HCT116 (cell line): ENCODE measurements at regions not wholly inside any gene's neighbourhood (a gene's known extent, or its start where the extent isn't known, plus 50 kb on each side); places are given as distances from the start of the nearest gene placed in this dataset.

ENCODE experiments used
- ATAC-seq: fragments of 200-7000 bp; cut with Tn5 transposase; 2 replicates; pipeline ENCODE4 v1.9.1; 2020; ENCODE audit warnings: mild to moderate bottlenecking, moderate library complexity
- BruUV-seq: library from RNA; stranded (reverse); fragments of 400-500 nt; replicated peaks from 2 replicates; lab custom pipeline; 2021; lab: Mats Ljungman, UMichigan
- CTCF ChIA-PET: fragments of 300-600 bp; sonication (Branson Sonifier 250); formaldehyde crosslinking; loops from one replicate; lab custom pipeline; 2021; ENCODE audit warnings: antibody characterized with exemption; lab: Charles Lee
- POLR2A ChIA-PET: fragments of 300-600, 350-600 bp; sonication (Branson Sonifier 250); formaldehyde crosslinking; loops from one replicate; lab custom pipeline; 2021; ENCODE audit warnings: antibody characterized with exemption; lab: Charles Lee
- RAD21 ChIA-PET, 2 experiments: fragments of 300-600 bp; sonication (Branson Sonifier 250); formaldehyde crosslinking; loops; one replicate each; lab custom pipeline; 2023; ENCODE audit warnings: low total read pairs in 2 of 2; ENCODE audit not compliant: uncharacterized antibody in 2 of 2, unreplicated experiment in 2 of 2, low non-redundant PET in 1 of 2; lab: Charles Lee
- DNase-seq: peaks from one replicate; pipeline ENCODE4 v3.0.0-alpha.2; 2010; ENCODE audit warnings: low read depth, low spot score
- H2AFZ ChIP-seq: fragments of 200-600 bp; shearing (Covaris generic), sonication (generic); 2 replicates; pipeline ENCODE4 v1.6.1; 2017; ENCODE audit warnings: low read depth, mixed run types, mixed read lengths, antibody characterized with exemption, low read length; ENCODE audit not compliant: poor library complexity, severe bottlenecking
- H3K27ac ChIP-seq: 2 replicates; pipeline ENCODE4 v1.5.1; 2012; ENCODE audit warnings: low read depth, low read length
- H3K27me3 ChIP-seq: fragments of 200-600 bp; sonication (generic); 2 replicates; pipeline ENCODE4 v1.6.1; 2016; ENCODE audit warnings: mixed run types, low read length, mixed read lengths; ENCODE audit not compliant: insufficient read depth
- H3K36me3 ChIP-seq, 2 experiments: fragments of 200-500 bp in 1 of 2; fragments of 200-600 bp in 1 of 2; sonication (Bioruptor generic) in 1 of 2; sonication (generic) in 1 of 2; 2 replicates each; pipeline versions ENCODE4 v1.5.1 to v1.6.1; 2014 to 2016; ENCODE audit warnings: low read length in 2 of 2, inconsistent platforms in 1 of 2, mixed read lengths in 1 of 2, mixed run types in 1 of 2; ENCODE audit not compliant: insufficient read depth in 2 of 2, control insufficient read depth in 1 of 2
- H3K4me1 ChIP-seq, 2 experiments: fragments of 200-600 bp in 1 of 2; sonication (generic) in 1 of 2; 2 replicates each; pipeline versions ENCODE4 v1.5.1 to v1.6.1; 2012 to 2017; ENCODE audit warnings: low read length in 2 of 2, inconsistent platforms in 1 of 2, mild to moderate bottlenecking in 1 of 2, mixed read lengths in 1 of 2, mixed run types in 1 of 2, moderate library complexity in 1 of 2; ENCODE audit not compliant: insufficient read depth in 2 of 2, control insufficient read depth in 1 of 2
- H3K4me2 ChIP-seq: fragments of 200-600 bp; sonication (generic); 2 replicates; pipeline ENCODE4 v1.6.1; 2017; ENCODE audit warnings: mixed run types, low read length, mixed read lengths
- H3K4me3 ChIP-seq, 2 experiments: fragments of 200-600 bp in 1 of 2; sonication (generic) in 1 of 2; replicated peaks in 1 of 2; 2 replicates each; pipeline ENCODE4 v1.5.1; 2011 to 2016; ENCODE audit warnings: low read length in 2 of 2, control low read depth in 1 of 2, low read depth in 1 of 2, mild to moderate bottlenecking in 1 of 2, mixed read lengths in 1 of 2, mixed run types in 1 of 2
- H3K79me2 ChIP-seq: fragments of 200-600 bp; sonication (generic); 2 replicates; pipeline ENCODE4 v1.6.1; 2017; ENCODE audit warnings: mild to moderate bottlenecking, mixed run types, low read length, moderate library complexity, mixed read lengths; ENCODE audit not compliant: insufficient read depth
- H3K9ac ChIP-seq: fragments of 200-600 bp; sonication (generic); 2 replicates; pipeline ENCODE4 v1.6.1; 2016; ENCODE audit warnings: low read length, mixed read lengths
- H3K9me2 ChIP-seq: fragments of 200-600 bp; sonication (generic), shearing (Covaris generic); 2 replicates; pipeline ENCODE4 v1.6.1; 2017; ENCODE audit warnings: mixed run types, mild to moderate bottlenecking, moderate library complexity; ENCODE audit not compliant: insufficient read depth
- H3K9me3 ChIP-seq, 2 experiments: fragments of 200-500 bp in 1 of 2; fragments of 200-600 bp in 1 of 2; sonication (Bioruptor generic) in 1 of 2; sonication (generic) in 1 of 2; 2 replicates each; pipeline ENCODE4 v1.6.1; 2014 to 2017; ENCODE audit warnings: low read length in 2 of 2, mixed read lengths in 2 of 2, inconsistent platforms in 1 of 2, low read depth in 1 of 2, mild to moderate bottlenecking in 1 of 2, mixed run types in 1 of 2, moderate library complexity in 1 of 2; ENCODE audit not compliant: control insufficient read depth in 1 of 2, insufficient read depth in 1 of 2
- H4K20me1 ChIP-seq: fragments of 200-600 bp; sonication (generic), shearing (Covaris generic); 2 replicates; pipeline ENCODE4 v1.6.1; 2017; ENCODE audit warnings: mixed run types, mild to moderate bottlenecking, moderate library complexity; ENCODE audit not compliant: insufficient read depth
- CBX3 ChIP-seq: IDR thresholded peaks from 2 replicates; pipeline ENCODE4 v1.6.1; 2012; ENCODE audit warnings: low read depth
- CEBPB ChIP-seq: IDR thresholded peaks from 2 replicates; pipeline ENCODE4 v1.6.1; 2012; ENCODE audit warnings: low read depth
- EGR1 ChIP-seq: IDR thresholded peaks from 2 replicates; pipeline ENCODE4 v1.6.1; 2012; ENCODE audit warnings: low read depth
- ELF1 ChIP-seq: IDR thresholded peaks from 2 replicates; pipeline ENCODE4 v1.6.1; 2012; ENCODE audit warnings: low read depth, borderline replicate concordance
- EZH2 ChIP-seq: fragments of 200-600 bp; sonication (generic); IDR thresholded peaks from 2 replicates; pipeline ENCODE4 v1.6.1; 2017; ENCODE audit warnings: antibody characterized with exemption, mixed run types
- EZH2phosphoT487 ChIP-seq: fragments of 200-600 bp; IDR thresholded peaks from 2 replicates; pipeline ENCODE4 v1.6.1; 2018; ENCODE audit warnings: antibody characterized with exemption, borderline replicate concordance
- FOSL1 ChIP-seq: IDR thresholded peaks from 2 replicates; pipeline ENCODE4 v1.6.1; 2012; ENCODE audit warnings: low read depth
- JUND ChIP-seq: IDR thresholded peaks from 2 replicates; pipeline ENCODE4 v1.6.1; 2012
- POLR2AphosphoS5 ChIP-seq: IDR thresholded peaks from 2 replicates; pipeline ENCODE4 v1.6.1; 2011; ENCODE audit warnings: mild to moderate bottlenecking, low read depth, low read length, moderate library complexity
- RAD21 ChIP-seq: IDR thresholded peaks from 2 replicates; pipeline ENCODE4 v1.6.1; 2012; ENCODE audit warnings: low read depth, mild to moderate bottlenecking
- SIN3A ChIP-seq: IDR thresholded peaks from 2 replicates; pipeline ENCODE4 v1.6.1; 2012; ENCODE audit warnings: low read depth
- SP1 ChIP-seq: IDR thresholded peaks from 2 replicates; pipeline ENCODE4 v1.6.1; 2012; ENCODE audit warnings: low read depth
- SRF ChIP-seq: IDR thresholded peaks from 2 replicates; pipeline ENCODE4 v1.6.1; 2012; ENCODE audit warnings: low read depth
- TCF7L2 ChIP-seq: IDR thresholded peaks from 2 replicates; pipeline ENCODE4 v1.7.0; 2011; ENCODE audit warnings: borderline replicate concordance, inconsistent platforms; ENCODE audit not compliant: insufficient read depth, insufficient read length; ENCODE audit errors: extremely low read depth
- ZNF274 ChIP-seq: fragments of 200-500 bp; sonication (Bioruptor generic); IDR thresholded peaks from 2 replicates; pipeline ENCODE4 v1.6.1; 2014; ENCODE audit warnings: mild to moderate bottlenecking, low read depth, low read length, inconsistent platforms
- intact Hi-C: fragments of 100-400 bp; cut with micrococcal nuclease; formaldehyde crosslinking; loops from 2 replicates; pipeline ENCODE4 v1.10.0; 2022
- TF ChIP-seq, protein P1 (sequence below): IDR thresholded peaks from 2 replicates; pipeline ENCODE4 v1.6.1; 2012
- TF ChIP-seq, protein P2 (sequence below), 3 experiments: fragments of 200-600 bp in 1 of 3; sonication (generic) in 1 of 3; IDR thresholded peaks in 2 of 3; conservative IDR thresholded peaks in 1 of 3; 2 replicates each; pipeline ENCODE4 v1.5.1; 2012 to 2017; ENCODE audit warnings: low read depth in 2 of 3, low read length in 2 of 3, antibody characterized with exemption in 1 of 3, borderline replicate concordance in 1 of 3, control low read depth in 1 of 3, mild to moderate bottlenecking in 1 of 3, mixed read lengths in 1 of 3, mixed run types in 1 of 3, moderate library complexity in 1 of 3; ENCODE audit not compliant: insufficient read depth in 1 of 3
- TF ChIP-seq, protein P3 (sequence below): IDR thresholded peaks from 2 replicates; pipeline ENCODE4 v1.6.1; 2012

DNA sequence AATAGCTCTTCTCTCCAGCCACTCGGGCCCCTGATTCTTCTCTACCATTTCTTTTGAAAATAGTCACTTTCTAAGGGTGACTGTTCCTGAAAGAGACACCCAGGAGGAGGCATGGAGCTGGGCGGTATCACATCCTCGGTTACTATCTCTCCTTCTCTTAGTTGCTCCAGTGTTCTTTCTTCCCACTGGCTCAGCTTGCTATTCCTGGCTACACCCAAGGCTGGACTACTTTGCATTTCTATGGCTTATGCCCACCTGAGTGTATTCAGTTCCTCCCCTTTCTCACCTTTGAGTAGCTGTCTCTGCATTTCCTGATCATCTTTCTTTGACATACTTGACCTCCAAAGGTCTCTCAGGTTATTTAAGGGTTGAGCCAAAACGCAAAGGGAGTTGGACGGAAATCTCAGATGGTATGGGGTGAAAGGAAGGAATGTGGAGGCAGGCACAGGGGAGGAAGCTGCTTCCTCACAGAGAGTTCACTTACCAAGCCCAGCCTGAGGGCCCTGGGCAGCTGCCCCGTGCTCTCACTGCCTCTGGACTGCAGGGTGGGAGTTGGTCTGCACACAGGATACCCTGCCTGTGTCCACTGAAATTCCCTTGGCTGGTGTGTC, 155.7 kb downstream of the SNX19 start:
- H3K4me2 ChIP-seq, result no peak overlapping the region
- peaks cover 14% of the 10 kb centered on the region; the same call in 1 of the 2 replicates for H3K27me3 ChIP-seq
- H3K36me3 ChIP-seq, result no peaks in the 10 kb centered on the region
- H2AFZ ChIP-seq, result no peak overlapping the region
- no peaks in the 10 kb centered on the region for H3K4me1 ChIP-seq
- H3K9me2 ChIP-seq, result no peaks in the 10 kb centered on the region
- no peaks in the 10 kb centered on the region for H3K9me3 ChIP-seq
- TF ChIP-seq JUND, result no peak
- no peak for TF ChIP-seq SRF
- no peak for TF ChIP-seq EZH2phosphoT487
- no peak for TF ChIP-seq ELF1
- no peak for TF ChIP-seq POLR2AphosphoS5
- TF ChIP-seq CEBPB, result no peak
- no peak for TF ChIP-seq FOSL1
- no peak for TF ChIP-seq ZNF274
- TF ChIP-seq, protein P1, sequence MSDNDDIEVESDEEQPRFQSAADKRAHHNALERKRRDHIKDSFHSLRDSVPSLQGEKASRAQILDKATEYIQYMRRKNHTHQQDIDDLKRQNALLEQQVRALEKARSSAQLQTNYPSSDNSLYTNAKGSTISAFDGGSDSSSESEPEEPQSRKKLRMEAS, result no peak
- no peak for TF ChIP-seq SP1
- TF ChIP-seq EGR1, result no peak
- no peak for TF ChIP-seq TCF7L2
- TF ChIP-seq RAD21, result no peak
- TF ChIP-seq, protein P2, sequence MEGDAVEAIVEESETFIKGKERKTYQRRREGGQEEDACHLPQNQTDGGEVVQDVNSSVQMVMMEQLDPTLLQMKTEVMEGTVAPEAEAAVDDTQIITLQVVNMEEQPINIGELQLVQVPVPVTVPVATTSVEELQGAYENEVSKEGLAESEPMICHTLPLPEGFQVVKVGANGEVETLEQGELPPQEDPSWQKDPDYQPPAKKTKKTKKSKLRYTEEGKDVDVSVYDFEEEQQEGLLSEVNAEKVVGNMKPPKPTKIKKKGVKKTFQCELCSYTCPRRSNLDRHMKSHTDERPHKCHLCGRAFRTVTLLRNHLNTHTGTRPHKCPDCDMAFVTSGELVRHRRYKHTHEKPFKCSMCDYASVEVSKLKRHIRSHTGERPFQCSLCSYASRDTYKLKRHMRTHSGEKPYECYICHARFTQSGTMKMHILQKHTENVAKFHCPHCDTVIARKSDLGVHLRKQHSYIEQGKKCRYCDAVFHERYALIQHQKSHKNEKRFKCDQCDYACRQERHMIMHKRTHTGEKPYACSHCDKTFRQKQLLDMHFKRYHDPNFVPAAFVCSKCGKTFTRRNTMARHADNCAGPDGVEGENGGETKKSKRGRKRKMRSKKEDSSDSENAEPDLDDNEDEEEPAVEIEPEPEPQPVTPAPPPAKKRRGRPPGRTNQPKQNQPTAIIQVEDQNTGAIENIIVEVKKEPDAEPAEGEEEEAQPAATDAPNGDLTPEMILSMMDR (IDR thresholded peaks at IDR 0.05 in 2 of 3, conservative IDR thresholded peaks at IDR 0.05 in 1 of 3; ENCODE audit: borderline replicate concordance in 1 of 3, insufficient read depth in 1 of 3, low read depth in 2 of 3, low read length in 2 of 3), result no peak
- no peak for TF ChIP-seq CBX3
- TF ChIP-seq, protein P3, sequence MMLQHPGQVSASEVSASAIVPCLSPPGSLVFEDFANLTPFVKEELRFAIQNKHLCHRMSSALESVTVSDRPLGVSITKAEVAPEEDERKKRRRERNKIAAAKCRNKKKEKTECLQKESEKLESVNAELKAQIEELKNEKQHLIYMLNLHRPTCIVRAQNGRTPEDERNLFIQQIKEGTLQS, result no peak
- TF ChIP-seq SIN3A, result no peak
- no peak for TF ChIP-seq EZH2
- no peak overlapping the region for H3K4me3 ChIP-seq
- CTCF ChIA-PET, result no interaction called here
- no peak overlapping the region for H3K9ac ChIP-seq
- intact Hi-C loops, result no loop called here
- no peak for DNase-seq
- no peaks in the 10 kb centered on the region for H3K79me2 ChIP-seq
- no peak overlapping the region for H3K27ac ChIP-seq
- no peak for ATAC-seq
- no TSS peak for BruUV-seq
- POLR2A ChIA-PET, result no interaction called here
- RAD21 ChIA-PET, result no interaction called here
- no peaks in the 10 kb centered on the region for H4K20me1 ChIP-seq
